Activated CD8-positive, alpha-beta T cell treated with anti-CD3 and anti-CD28 coated beads for 36 hours (primary cell): ENCODE measurements at regions not wholly inside any gene's neighbourhood (a gene's known extent, or its start where the extent isn't known, plus 50 kb on each side); places are given as distances from the start of the nearest gene placed in this dataset.
"Not testable (repeated sequence)": the region's sequence is repeated elsewhere in the genome, so short reads cannot be mapped to it uniquely, and the experiment has no call there.

Experiments
- ATAC-seq: fragments of 200-7000 bp; cut with Tn5 transposase; one replicate; pipeline ENCODE4 v1.10.0; 2021; ENCODE audit warnings: mild to moderate bottlenecking, moderate library complexity
- CTCF ChIA-PET: fragments of 350-600 bp; sonication (Branson Sonifier 250); formaldehyde crosslinking; loops from one replicate; lab custom pipeline; 2021; ENCODE audit warnings: antibody characterized with exemption; lab: Charles Lee
- POLR2A ChIA-PET: fragments of 350-600 bp; sonication (Branson Sonifier 250); formaldehyde crosslinking; loops from one replicate; lab custom pipeline; 2021; ENCODE audit warnings: antibody characterized with exemption; lab: Charles Lee
- DNase-seq: peaks from one replicate; pipeline ENCODE4 v3.0.0-alpha.2; 2020
- H3K27ac Mint-ChIP-seq: one replicate; pipeline ENCODE4 v1.8.0; 2021; ENCODE audit warnings: mild to moderate bottlenecking, mixed read lengths
- H3K27me3 Mint-ChIP-seq: one replicate; pipeline ENCODE4 v1.8.0; 2021; ENCODE audit warnings: mixed read lengths
- H3K36me3 Mint-ChIP-seq: one replicate; pipeline ENCODE4 v1.8.0; 2021; ENCODE audit warnings: low read depth, mixed read lengths
- H3K4me1 Mint-ChIP-seq: one replicate; pipeline ENCODE4 v1.8.0; 2021; ENCODE audit warnings: low read depth, mixed read lengths
- H3K4me3 Mint-ChIP-seq: one replicate; pipeline ENCODE4 v1.8.0; 2021; ENCODE audit warnings: mild to moderate bottlenecking, moderate library complexity, mixed read lengths
- H3K9me3 Mint-ChIP-seq: one replicate; pipeline ENCODE4 v1.8.0; 2021; ENCODE audit warnings: mixed read lengths
- CTCF ChIP-seq: fragments of 200-600 bp; IDR thresholded peaks from one replicate; pipeline ENCODE4 v1.8.0; 2022; ENCODE audit warnings: antibody characterized with exemption, mild to moderate bottlenecking
- intact Hi-C: fragments of 100-400 bp; cut with micrococcal nuclease; formaldehyde crosslinking; loops from one replicate; pipeline ENCODE4 v1.10.0; 2022

- TF ChIP-seq CTCF, result no peak
- H3K9me3 Mint-ChIP-seq, result peaks cover 3% of the 10 kb centered on the region
- ChIA-PET CTCF (no interaction called here), POLR2A (no interaction called here)
- no peaks in the 10 kb centered on the region for H3K27me3 Mint-ChIP-seq
- H3K4me3 Mint-ChIP-seq, result no peak overlapping the region
- ATAC-seq (no peak), DNase-seq (no peak)
- H3K4me1 Mint-ChIP-seq, result no peaks in the 10 kb centered on the region
- intact Hi-C loops, result no loop called here
- no peaks in the 10 kb centered on the region for H3K36me3 Mint-ChIP-seq
- no peak overlapping the region for H3K27ac Mint-ChIP-seq
Measured at GRCh38 chr20:55646851-55647250, 358.5 kb downstream of the CBLN4 start.

- ChIA-PET CTCF (no interaction called here), POLR2A (no interaction called here)
- no peaks in the 10 kb centered on the region for H3K4me1 Mint-ChIP-seq
- no peaks in the 10 kb centered on the region for H3K27me3 Mint-ChIP-seq
- TF ChIP-seq CTCF, result no peak
- intact Hi-C loops, result no loop called here
- H3K36me3 Mint-ChIP-seq, result no peaks in the 10 kb centered on the region
- DNase-seq, result no peak
- no peak for ATAC-seq
- H3K27ac Mint-ChIP-seq, result no peak overlapping the region
- H3K9me3 Mint-ChIP-seq, result peaks cover 2% of the 10 kb centered on the region
- no peak overlapping the region for H3K4me3 Mint-ChIP-seq
Measured at GRCh38 chr20:55641497-55641896, 363.8 kb downstream of the CBLN4 start.

- ATAC-seq, result no peak
- no peaks in the 10 kb centered on the region for H3K36me3 Mint-ChIP-seq
- POLR2A ChIA-PET, result no interaction called here
- no peaks in the 10 kb centered on the region for H3K27me3 Mint-ChIP-seq
- H3K27ac Mint-ChIP-seq, result no peak overlapping the region
- no peak overlapping the region for H3K4me3 Mint-ChIP-seq
- DNase-seq, result no peak
- no peak for TF ChIP-seq CTCF
- CTCF ChIA-PET, result no interaction called here
- H3K9me3 Mint-ChIP-seq, result no peaks in the 10 kb centered on the region
- intact Hi-C loops, result no loop called here
- no peaks in the 10 kb centered on the region for H3K4me1 Mint-ChIP-seq
Measured at GRCh38 chr20:55635870-55636269, 369.4 kb downstream of the CBLN4 start.

GRCh38 chr20:55632592-55632991, 372.7 kb downstream of the CBLN4 start:
- Mint-ChIP-seq H3K36me3 (no peaks in the 10 kb centered on the region), H3K9me3 (no peaks in the 10 kb centered on the region), H3K4me1 (no peaks in the 10 kb centered on the region), H3K4me3 (no peak overlapping the region), H3K27ac (no peak overlapping the region), H3K27me3 (no peaks in the 10 kb centered on the region)
- intact Hi-C loops, result no loop called here
- POLR2A ChIA-PET, result no interaction called here
- CTCF ChIA-PET, result no interaction called here
- TF ChIP-seq CTCF, result no peak
- DNase-seq (no peak), ATAC-seq (no peak)

GRCh38 chr20:55629143-55629542, 376.2 kb downstream of the CBLN4 start:
- intact Hi-C loops, H3K4me1 Mint-ChIP-seq, DNase-seq, H3K36me3 Mint-ChIP-seq, ATAC-seq, H3K27ac Mint-ChIP-seq, POLR2A ChIA-PET, CTCF ChIA-PET, H3K27me3 Mint-ChIP-seq, H3K9me3 Mint-ChIP-seq, H3K4me3 Mint-ChIP-seq: not testable (repeated sequence)

GRCh38 chr20:55626716-55627115, 378.6 kb downstream of the CBLN4 start:
- Mint-ChIP-seq H3K4me1 (no peaks in the 10 kb centered on the region), H3K36me3 (no peaks in the 10 kb centered on the region), H3K4me3 (no peak overlapping the region), H3K27ac (no peak overlapping the region), H3K9me3 (peaks cover 3% of the 10 kb centered on the region), H3K27me3 (no peaks in the 10 kb centered on the region)
- ChIA-PET CTCF (no interaction called here), POLR2A (no interaction called here)
- DNase-seq (no peak), ATAC-seq (no peak)
- no peak for TF ChIP-seq CTCF
- intact Hi-C loops, result no loop called here
